ENCODE measurements at regions not wholly inside any gene's neighbourhood (a gene's known extent, or its start where the extent isn't known, plus 50 kb on each side); places are given as distances from the start of the nearest gene placed in this dataset.

DNA sequence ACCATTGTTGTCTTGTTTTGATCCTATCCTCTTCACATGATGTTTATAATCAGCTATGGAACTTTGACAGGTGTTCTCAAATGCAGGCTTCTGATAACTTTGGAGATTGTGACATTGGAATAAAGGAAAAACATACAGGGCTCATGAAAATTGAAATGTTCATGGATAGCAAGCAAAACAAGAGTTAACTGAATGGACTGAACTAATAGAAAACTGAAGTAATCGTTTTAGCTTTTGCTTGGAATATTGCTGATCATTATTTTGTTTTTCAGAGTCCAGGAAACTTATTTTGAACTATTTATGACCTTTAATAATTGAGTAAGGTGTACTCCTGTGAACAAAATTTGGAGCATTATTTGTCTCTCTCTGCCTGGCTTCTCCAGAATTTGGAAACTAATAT lies 436.7 kb upstream of the CDH9 start:
- FAIRE-seq (no peak), DNase-seq (ENCODE audit: low read depth, low spot score) (no peak)
- no peaks in the 10 kb centered on the region for H3K4me1 ChIP-seq (ENCODE audit: control insufficient read depth, extremely low read depth, insufficient read depth, low read length)
- no peaks in the 10 kb centered on the region for H3K27me3 ChIP-seq (ENCODE audit: control insufficient read depth in 2 of 2, insufficient read depth in 2 of 2, low read length in 2 of 2)
- H2AFZ ChIP-seq (ENCODE audit: low read depth, low read length), result no peak overlapping the region
- ChIA-PET CTCF (no interaction called here), POLR2A (no interaction called here)
- no peak overlapping the region for H3K27ac ChIP-seq (ENCODE audit: insufficient read depth, low read depth, low read length)
- dilution Hi-C loops (cut with MboI; ENCODE audit: extremely low pct_ligation_motif_present, low sequenced_read_pairs) (no loop called here), intact Hi-C loops (cut with micrococcal nuclease) (no loop called here)
- H3K9me1 ChIP-seq (replicated peaks; ENCODE audit: control insufficient read depth, extremely low read depth, insufficient read depth, low read length), result no peaks in the 10 kb centered on the region
- no peaks in the 10 kb centered on the region for H3K36me3 ChIP-seq (ENCODE audit: control insufficient read depth in 2 of 2, extremely low read depth in 1 of 2, insufficient read depth in 2 of 2, low read length in 2 of 2)
- no peaks in the 10 kb centered on the region for H4K20me1 ChIP-seq (replicated peaks; ENCODE audit: control insufficient read depth, extremely low read depth, insufficient read depth, low read length)
- TF ChIP-seq, protein P1, sequence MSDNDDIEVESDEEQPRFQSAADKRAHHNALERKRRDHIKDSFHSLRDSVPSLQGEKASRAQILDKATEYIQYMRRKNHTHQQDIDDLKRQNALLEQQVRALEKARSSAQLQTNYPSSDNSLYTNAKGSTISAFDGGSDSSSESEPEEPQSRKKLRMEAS (IDR thresholded peaks at IDR 0.05; ENCODE audit: insufficient read depth, insufficient read length), result no peak
- TF ChIP-seq GATA2 (IDR thresholded peaks at IDR 0.05; ENCODE audit: insufficient read depth, insufficient read length, low read depth, low read length) (no peak), JUN (IDR thresholded peaks at IDR 0.05; ENCODE audit: borderline replicate concordance, insufficient read depth, insufficient read length, low read depth) (no peak), MYC (IDR thresholded peaks at IDR 0.05; ENCODE audit: low read depth, low read length) (no peak)
- TF ChIP-seq, protein P2, sequence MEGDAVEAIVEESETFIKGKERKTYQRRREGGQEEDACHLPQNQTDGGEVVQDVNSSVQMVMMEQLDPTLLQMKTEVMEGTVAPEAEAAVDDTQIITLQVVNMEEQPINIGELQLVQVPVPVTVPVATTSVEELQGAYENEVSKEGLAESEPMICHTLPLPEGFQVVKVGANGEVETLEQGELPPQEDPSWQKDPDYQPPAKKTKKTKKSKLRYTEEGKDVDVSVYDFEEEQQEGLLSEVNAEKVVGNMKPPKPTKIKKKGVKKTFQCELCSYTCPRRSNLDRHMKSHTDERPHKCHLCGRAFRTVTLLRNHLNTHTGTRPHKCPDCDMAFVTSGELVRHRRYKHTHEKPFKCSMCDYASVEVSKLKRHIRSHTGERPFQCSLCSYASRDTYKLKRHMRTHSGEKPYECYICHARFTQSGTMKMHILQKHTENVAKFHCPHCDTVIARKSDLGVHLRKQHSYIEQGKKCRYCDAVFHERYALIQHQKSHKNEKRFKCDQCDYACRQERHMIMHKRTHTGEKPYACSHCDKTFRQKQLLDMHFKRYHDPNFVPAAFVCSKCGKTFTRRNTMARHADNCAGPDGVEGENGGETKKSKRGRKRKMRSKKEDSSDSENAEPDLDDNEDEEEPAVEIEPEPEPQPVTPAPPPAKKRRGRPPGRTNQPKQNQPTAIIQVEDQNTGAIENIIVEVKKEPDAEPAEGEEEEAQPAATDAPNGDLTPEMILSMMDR (IDR thresholded peaks at IDR 0.05; ENCODE audit: extremely low read depth in 1 of 2, insufficient read depth in 1 of 2, low read depth in 1 of 2, low read length in 2 of 2), result no peak
- H3K9me3 ChIP-seq (replicated peaks; ENCODE audit: control insufficient read depth, insufficient read depth, low read length), result no peaks in the 10 kb centered on the region
- H3K9ac ChIP-seq (replicated peaks; ENCODE audit: extremely low read depth, insufficient read depth, low read length), result no peak overlapping the region
- no TSS peak for BruUV-seq (replicated peaks)
- no peaks in the 10 kb centered on the region for H3K79me2 ChIP-seq (ENCODE audit: control insufficient read depth, insufficient read depth, low read length)
- no peak overlapping the region for H3K4me3 ChIP-seq (replicated peaks in 1 of 3; ENCODE audit: insufficient read depth in 1 of 3, low read depth in 1 of 3, low read length in 3 of 3)
- no peak overlapping the region for H3K4me2 ChIP-seq (ENCODE audit: insufficient read depth, low read length)

DNA sequence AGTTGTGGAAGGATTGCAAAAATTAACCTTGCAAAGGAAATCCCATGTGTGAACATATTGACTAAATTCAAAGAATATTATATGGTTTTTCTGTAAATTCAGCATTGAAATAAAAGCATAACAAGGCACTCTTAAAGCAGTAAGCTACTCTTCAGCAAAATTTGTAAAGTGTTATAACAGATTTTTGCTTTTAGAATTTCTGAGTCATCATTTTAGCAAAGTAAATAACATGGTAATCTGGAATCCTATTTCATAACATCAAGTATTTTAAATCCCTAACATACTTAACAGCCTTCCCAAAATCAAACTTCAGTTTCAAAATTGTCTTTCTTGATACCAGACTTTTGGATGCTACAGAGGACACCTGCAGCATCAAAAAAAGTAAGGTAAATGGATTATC lies 436.0 kb upstream of the CDH9 start:
- dilution Hi-C loops (cut with MboI; ENCODE audit: extremely low pct_ligation_motif_present, low sequenced_read_pairs) (no loop called here), intact Hi-C loops (cut with micrococcal nuclease) (no loop called here)
- FAIRE-seq (no peak), DNase-seq (ENCODE audit: low read depth, low spot score) (no peak)
- H3K27me3 ChIP-seq (ENCODE audit: control insufficient read depth in 2 of 2, insufficient read depth in 2 of 2, low read length in 2 of 2), result no peaks in the 10 kb centered on the region
- H3K79me2 ChIP-seq (ENCODE audit: control insufficient read depth, insufficient read depth, low read length), result no peaks in the 10 kb centered on the region
- no peaks in the 10 kb centered on the region for H3K9me3 ChIP-seq (replicated peaks; ENCODE audit: control insufficient read depth, insufficient read depth, low read length)
- no peaks in the 10 kb centered on the region for H3K9me1 ChIP-seq (replicated peaks; ENCODE audit: control insufficient read depth, extremely low read depth, insufficient read depth, low read length)
- TF ChIP-seq GATA2 (IDR thresholded peaks at IDR 0.05; ENCODE audit: insufficient read depth, insufficient read length, low read depth, low read length), result no peak
- TF ChIP-seq EZH2 (IDR thresholded peaks at IDR 0.05; ENCODE audit: borderline replicate concordance, low read depth, low read length, severe bottlenecking), result no peak
- no peak for TF ChIP-seq POLR2A (IDR thresholded peaks at IDR 0.05; ENCODE audit: low read depth, low read length)
- TF ChIP-seq POLR2AphosphoS5 (IDR thresholded peaks at IDR 0.05; ENCODE audit: insufficient read depth, low read depth, low read length), result no peak
- no peak for TF ChIP-seq FOS (IDR thresholded peaks at IDR 0.05; ENCODE audit: borderline replicate concordance, insufficient read depth, low read length)
- TF ChIP-seq, protein P2 (IDR thresholded peaks at IDR 0.05; ENCODE audit: extremely low read depth in 1 of 2, insufficient read depth in 1 of 2, low read depth in 1 of 2, low read length in 2 of 2), result no peak
- TF ChIP-seq JUN (IDR thresholded peaks at IDR 0.05; ENCODE audit: borderline replicate concordance, insufficient read depth, insufficient read length, low read depth), result no peak
- TF ChIP-seq, protein P1 (IDR thresholded peaks at IDR 0.05; ENCODE audit: insufficient read depth, insufficient read length), result no peak
- TF ChIP-seq MYC (IDR thresholded peaks at IDR 0.05; ENCODE audit: low read depth, low read length), result no peak
- no peak overlapping the region for H3K4me3 ChIP-seq (replicated peaks in 1 of 3; ENCODE audit: insufficient read depth in 1 of 3, low read depth in 1 of 3, low read length in 3 of 3)
- H2AFZ ChIP-seq (ENCODE audit: low read depth, low read length), result no peak overlapping the region
- H3K36me3 ChIP-seq (ENCODE audit: control insufficient read depth in 2 of 2, extremely low read depth in 1 of 2, insufficient read depth in 2 of 2, low read length in 2 of 2), result no peaks in the 10 kb centered on the region
- H4K20me1 ChIP-seq (replicated peaks; ENCODE audit: control insufficient read depth, extremely low read depth, insufficient read depth, low read length), result no peaks in the 10 kb centered on the region
- H3K9ac ChIP-seq (replicated peaks; ENCODE audit: extremely low read depth, insufficient read depth, low read length), result no peak overlapping the region
- CTCF ChIA-PET, result no interaction called here
- no TSS peak for BruUV-seq (replicated peaks)
- H3K4me1 ChIP-seq (ENCODE audit: control insufficient read depth, extremely low read depth, insufficient read depth, low read length), result no peaks in the 10 kb centered on the region
- H3K4me2 ChIP-seq (ENCODE audit: insufficient read depth, low read length), result no peak overlapping the region
- POLR2A ChIA-PET, result no interaction called here
- no peak overlapping the region for H3K27ac ChIP-seq (ENCODE audit: insufficient read depth, low read depth, low read length)

Data from endothelial cell of umbilical vein (primary cell).